ACC112 (cell line): ENCODE measurements at regions not wholly inside any gene's neighbourhood (a gene's known extent, or its start where the extent isn't known, plus 50 kb on each side); places are given as distances from the start of the nearest gene placed in this dataset.

ENCODE experiments used
- H2AFZ ChIP-seq: fragments of 200-600 bp; sonication (generic); one replicate; pipeline ENCODE4 v1.6.0; 2017; ENCODE audit warnings: antibody characterized with exemption, low read length; ENCODE audit not compliant: unreplicated experiment
- H3K27ac ChIP-seq: fragments of 200-600 bp; sonication (generic); 2 replicates; pipeline ENCODE4 v1.5.1; 2014; ENCODE audit warnings: low read depth, mild to moderate bottlenecking, antibody characterized with exemption, low read length, moderate library complexity
- H3K27me3 ChIP-seq: fragments of 200-600 bp; sonication (generic); 2 replicates; pipeline ENCODE4 v1.6.1; 2014; ENCODE audit warnings: mild to moderate bottlenecking, antibody characterized with exemption, low read length, moderate library complexity, mixed read lengths; ENCODE audit not compliant: insufficient read depth
- H3K36me3 ChIP-seq: fragments of 200-600 bp; sonication (generic); 2 replicates; pipeline ENCODE4 v1.6.1; 2016; ENCODE audit warnings: mild to moderate bottlenecking, antibody characterized with exemption, low read length, moderate library complexity, mixed read lengths; ENCODE audit not compliant: insufficient read depth
- H3K4me1 ChIP-seq: fragments of 200-600 bp; sonication (generic); one replicate; pipeline ENCODE4 v1.6.1; 2016; ENCODE audit warnings: low read length, mixed read lengths; ENCODE audit not compliant: insufficient read depth, unreplicated experiment, control insufficient read depth
- H3K4me3 ChIP-seq: fragments of 200-600 bp; sonication (generic); 2 replicates; pipeline ENCODE4 v1.5.1; 2014; ENCODE audit warnings: mild to moderate bottlenecking, low read depth, low read length
- H3K79me2 ChIP-seq: fragments of 200-600 bp; sonication (generic); one replicate; pipeline ENCODE4 v1.6.0; 2016; ENCODE audit warnings: low read length; ENCODE audit not compliant: control insufficient read depth, unreplicated experiment, insufficient read depth

DNA sequence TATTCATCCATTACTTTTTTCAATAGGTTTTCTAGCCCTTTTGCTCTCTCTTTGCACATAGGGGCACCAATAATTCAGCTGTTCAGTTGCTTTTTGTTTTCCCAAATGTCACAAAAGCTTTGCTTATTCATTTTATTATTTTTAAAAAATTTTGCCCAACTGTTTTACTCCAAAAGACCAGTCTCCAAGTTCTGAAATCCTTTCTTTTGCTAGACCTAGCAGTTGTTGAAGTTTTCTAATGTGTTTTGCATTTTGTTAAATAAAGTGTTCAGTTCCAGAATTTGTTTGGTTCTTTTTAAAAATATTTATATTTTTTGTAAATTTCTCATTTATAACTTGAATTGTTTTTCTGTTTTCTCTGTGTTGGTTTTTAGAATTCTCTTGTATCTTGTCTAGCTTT is 1227.3 kb downstream of the ROBO2 start:
- no peak overlapping the region for H3K27ac ChIP-seq
- H3K4me1 ChIP-seq = no peaks in the 10 kb centered on the region
- H3K27me3 ChIP-seq = no peaks in the 10 kb centered on the region
- no peaks in the 10 kb centered on the region for H3K79me2 ChIP-seq
- no peaks in the 10 kb centered on the region for H3K36me3 ChIP-seq
- H2AFZ ChIP-seq = no peak overlapping the region
- no peak overlapping the region for H3K4me3 ChIP-seq

DNA sequence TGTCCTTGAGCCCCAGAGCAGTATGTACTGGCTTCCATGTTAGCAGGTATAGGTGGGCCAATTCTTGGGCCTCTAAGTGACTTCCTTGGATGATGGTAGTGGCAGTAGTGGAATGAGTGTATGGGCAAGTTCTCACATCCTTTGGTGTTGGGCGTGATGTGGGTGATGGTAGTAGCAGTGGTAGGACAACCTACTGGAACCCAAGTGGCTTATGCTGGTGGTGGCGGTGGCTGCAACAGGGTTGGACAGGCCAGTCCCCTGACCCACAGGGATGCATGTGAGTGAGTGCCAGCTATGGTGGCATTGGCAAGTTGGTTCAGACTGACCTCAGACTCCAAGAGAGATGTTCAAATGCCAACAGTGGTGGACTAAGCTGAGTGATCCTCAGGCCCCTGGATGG is 1228.2 kb downstream of the ROBO2 start:
- Histone ChIP-seq H3K4me1 (no peaks in the 10 kb centered on the region), H3K27ac (no peak overlapping the region), H3K79me2 (no peaks in the 10 kb centered on the region), H2AFZ (no peak overlapping the region), H3K36me3 (no peaks in the 10 kb centered on the region), H3K4me3 (no peak overlapping the region), H3K27me3 (no peaks in the 10 kb centered on the region)

DNA sequence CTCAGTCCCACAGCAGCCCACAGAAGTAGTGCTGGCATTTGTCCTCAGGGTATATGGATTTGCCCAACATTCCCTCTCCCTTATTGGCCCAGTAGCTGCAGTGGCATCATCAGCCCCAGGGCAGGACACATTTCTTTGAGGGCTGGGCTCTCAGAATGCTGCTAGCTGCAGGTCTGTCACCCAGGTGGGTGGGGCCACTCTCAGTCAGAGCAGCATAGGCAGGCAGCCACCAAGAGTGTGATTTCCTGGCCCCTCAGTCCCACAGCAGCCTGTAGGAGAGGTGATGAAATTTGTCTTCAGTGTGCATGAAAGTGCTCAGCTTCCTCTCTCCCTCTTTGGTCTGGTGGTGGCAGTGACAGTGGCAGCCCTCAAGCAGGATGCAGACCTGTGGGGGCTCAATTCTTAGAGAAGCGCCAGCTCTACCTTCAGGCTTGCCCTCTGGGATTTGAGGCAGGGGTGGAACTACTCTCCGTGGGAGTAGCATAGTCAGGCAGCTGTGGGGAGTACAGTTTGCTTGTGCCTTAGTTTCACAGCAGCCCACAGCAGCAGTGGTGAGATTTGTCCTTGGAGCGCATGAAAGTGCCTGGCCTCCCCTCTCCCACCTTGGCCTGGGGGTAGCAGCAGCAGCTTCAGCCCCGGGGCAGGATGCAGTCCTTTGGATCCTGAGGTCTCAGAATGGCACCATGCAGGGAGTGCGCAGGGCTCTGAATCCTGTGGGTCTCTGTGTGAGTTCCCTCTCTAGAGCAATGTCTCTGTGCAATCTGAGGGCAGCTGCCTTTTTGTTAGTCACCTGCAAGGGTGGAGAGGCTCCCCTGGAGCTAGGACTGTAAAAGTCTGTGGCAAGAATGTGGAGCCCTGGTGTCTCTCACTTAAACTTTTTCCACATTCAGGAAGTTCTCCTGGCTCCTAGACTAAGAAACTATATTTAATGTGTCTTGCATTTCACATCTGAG is 1229.1 kb downstream of the ROBO2 start:
- no peak overlapping the region for H3K27ac ChIP-seq
- H3K4me3 ChIP-seq = no peak overlapping the region
- no peaks in the 10 kb centered on the region for H3K27me3 ChIP-seq
- no peaks in the 10 kb centered on the region for H3K36me3 ChIP-seq
- H2AFZ ChIP-seq = no peak overlapping the region
- H3K79me2 ChIP-seq = no peaks in the 10 kb centered on the region
- H3K4me1 ChIP-seq = no peaks in the 10 kb centered on the region

DNA sequence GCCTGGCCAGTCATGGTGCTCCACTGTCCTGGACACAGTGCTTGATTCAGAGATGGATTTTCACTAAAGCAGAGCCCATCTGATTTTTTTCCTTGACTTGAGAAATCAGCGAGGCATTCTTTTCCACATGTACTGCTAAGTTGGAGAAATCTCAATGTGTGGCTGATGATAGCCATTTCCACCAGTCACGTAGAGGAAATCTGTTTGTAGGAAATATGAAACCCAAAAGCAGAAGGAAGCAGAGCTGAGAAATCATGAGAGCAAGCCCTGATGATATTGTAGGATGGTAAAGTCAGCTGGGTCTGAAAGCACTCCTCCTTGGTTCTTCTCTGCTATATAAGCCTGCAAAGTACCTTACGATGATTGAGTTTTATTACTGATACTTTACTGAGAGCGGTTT is 1233.4 kb downstream of the ROBO2 start:
- H3K4me3 ChIP-seq = no peak overlapping the region

DNA sequence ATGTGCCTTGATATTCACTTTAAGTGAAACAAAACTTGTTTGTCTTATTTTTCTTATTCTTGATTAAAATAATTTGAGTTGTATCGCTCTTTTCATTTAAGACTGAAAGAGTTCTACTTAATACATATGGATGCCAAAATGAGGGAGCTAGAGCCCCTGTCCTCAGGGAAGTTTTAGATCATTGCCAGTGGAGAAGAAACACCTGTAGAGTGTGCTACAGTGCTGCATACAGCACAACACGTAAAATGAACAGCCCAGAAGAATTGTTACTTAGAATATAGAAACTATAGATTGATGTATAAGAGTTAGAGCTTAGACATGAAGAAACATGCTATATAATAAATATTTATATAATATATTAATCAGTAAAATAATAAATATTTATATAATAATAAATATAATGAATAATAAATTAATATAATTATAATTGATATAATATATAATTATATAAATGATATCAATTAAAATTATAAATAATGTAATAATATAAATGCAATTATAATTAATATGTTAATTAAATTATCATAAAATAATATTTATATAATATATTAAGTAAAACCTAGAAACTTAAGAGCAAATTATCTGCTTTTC is 1234.7 kb downstream of the ROBO2 start:
- Histone ChIP-seq H3K36me3 (no peaks in the 10 kb centered on the region), H3K27ac (no peak overlapping the region), H3K27me3 (no peaks in the 10 kb centered on the region), H2AFZ (no peak overlapping the region), H3K4me3 (no peak overlapping the region), H3K4me1 (no peaks in the 10 kb centered on the region), H3K79me2 (no peaks in the 10 kb centered on the region)

More for the DNA sequence above, 1233.4 kb downstream of the ROBO2 start:
- H3K4me1 ChIP-seq = no peaks in the 10 kb centered on the region
- no peaks in the 10 kb centered on the region for H3K79me2 ChIP-seq
- H3K27ac ChIP-seq = no peak overlapping the region
- H2AFZ ChIP-seq = no peak overlapping the region
- H3K27me3 ChIP-seq = no peaks in the 10 kb centered on the region
- H3K36me3 ChIP-seq = no peaks in the 10 kb centered on the region

DNA sequence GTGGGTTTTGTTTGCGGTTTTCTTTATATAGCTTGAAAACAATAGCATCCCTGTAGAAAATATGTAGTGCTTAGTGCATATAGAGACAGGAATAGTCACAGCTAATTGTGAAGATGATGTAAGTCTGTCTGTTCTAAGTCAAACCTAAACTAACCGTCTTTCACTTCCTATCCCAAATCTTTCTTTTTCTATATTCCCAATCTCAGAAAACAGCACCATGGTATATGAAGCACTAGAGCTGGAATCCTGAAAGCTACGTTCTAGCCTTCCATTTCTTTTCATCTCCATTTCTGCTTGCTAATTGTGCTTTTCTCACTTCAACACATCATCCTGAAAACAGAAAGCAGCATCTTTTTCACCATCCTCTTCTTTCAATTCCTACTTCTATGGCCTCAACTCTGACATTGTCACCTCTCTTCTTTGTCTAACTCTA is 1235.5 kb downstream of the ROBO2 start:
- Histone ChIP-seq H3K27me3 (no peaks in the 10 kb centered on the region), H3K36me3 (no peaks in the 10 kb centered on the region), H3K4me3 (no peak overlapping the region), H3K4me1 (no peaks in the 10 kb centered on the region), H3K79me2 (no peaks in the 10 kb centered on the region), H2AFZ (no peak overlapping the region), H3K27ac (no peak overlapping the region)

DNA sequence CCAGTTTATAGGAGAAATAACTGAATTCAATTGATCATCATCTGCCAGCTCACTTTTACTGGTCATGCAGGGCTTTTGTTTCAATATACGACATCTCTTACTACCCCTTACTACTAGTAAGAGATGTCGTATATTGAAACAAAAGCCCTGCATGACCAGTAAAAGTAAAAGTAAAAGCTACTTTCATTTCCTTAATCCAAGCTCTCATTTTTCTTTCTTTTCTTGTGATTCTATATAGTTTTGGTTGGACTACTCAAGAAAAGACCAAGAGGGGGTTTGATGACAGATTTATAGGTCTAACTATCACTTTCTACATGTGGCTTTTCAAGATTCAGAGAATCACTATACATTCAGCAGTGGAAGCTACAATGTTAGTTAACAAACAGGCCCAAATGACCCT is 1237.3 kb downstream of the ROBO2 start:
- Histone ChIP-seq H3K36me3 (no peaks in the 10 kb centered on the region), H3K27ac (no peak overlapping the region), H3K4me3 (no peak overlapping the region), H3K4me1 (no peaks in the 10 kb centered on the region), H3K79me2 (no peaks in the 10 kb centered on the region), H2AFZ (no peak overlapping the region), H3K27me3 (no peaks in the 10 kb centered on the region)

DNA sequence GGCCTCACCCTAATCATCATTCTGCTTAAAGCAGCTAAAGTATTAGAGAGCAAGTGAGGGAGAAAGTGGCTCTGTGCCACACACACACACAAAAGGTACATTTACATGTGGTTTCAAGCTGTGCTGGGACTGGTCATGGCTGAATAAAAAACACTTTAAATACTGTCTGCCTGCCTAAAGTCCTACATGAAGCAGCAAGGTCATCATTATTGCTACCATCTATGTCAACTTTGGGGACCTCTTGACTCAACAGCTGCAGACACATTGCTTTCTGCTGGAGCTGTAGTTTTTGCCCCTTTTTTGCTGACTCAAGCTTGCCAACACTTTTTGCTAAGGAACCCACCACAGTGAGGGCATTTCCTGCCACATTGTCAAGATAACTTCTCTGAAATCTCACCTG is 1237.9 kb downstream of the ROBO2 start:
- no peaks in the 10 kb centered on the region for H3K4me1 ChIP-seq
- H2AFZ ChIP-seq = no peak overlapping the region
- no peak overlapping the region for H3K27ac ChIP-seq
- no peaks in the 10 kb centered on the region for H3K27me3 ChIP-seq
- H3K79me2 ChIP-seq = no peaks in the 10 kb centered on the region
- H3K36me3 ChIP-seq = no peaks in the 10 kb centered on the region
- H3K4me3 ChIP-seq = no peak overlapping the region

DNA sequence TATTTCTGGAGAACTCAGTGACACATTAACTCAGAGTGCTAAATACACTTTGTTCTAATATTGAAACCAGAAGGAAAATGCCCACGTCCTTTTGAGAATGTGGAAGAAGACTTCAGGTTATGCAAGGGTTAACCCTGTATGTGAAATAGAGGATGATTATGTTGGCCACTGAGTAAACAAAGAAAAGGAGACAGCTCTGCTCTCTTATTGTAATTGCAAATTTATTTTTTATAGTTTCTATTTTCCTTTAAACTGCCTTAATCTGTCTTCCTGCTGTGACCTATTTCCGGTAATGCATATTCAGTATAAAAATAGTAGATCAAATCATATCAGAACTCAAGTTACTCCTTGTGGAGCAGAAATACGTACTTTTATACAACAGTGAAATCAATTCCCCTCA is 1239.2 kb downstream of the ROBO2 start:
- no peak overlapping the region for H3K27ac ChIP-seq
- no peak overlapping the region for H3K4me3 ChIP-seq
- no peaks in the 10 kb centered on the region for H3K36me3 ChIP-seq
- no peaks in the 10 kb centered on the region for H3K27me3 ChIP-seq
- no peaks in the 10 kb centered on the region for H3K4me1 ChIP-seq
- H2AFZ ChIP-seq = no peak overlapping the region
- no peaks in the 10 kb centered on the region for H3K79me2 ChIP-seq

DNA sequence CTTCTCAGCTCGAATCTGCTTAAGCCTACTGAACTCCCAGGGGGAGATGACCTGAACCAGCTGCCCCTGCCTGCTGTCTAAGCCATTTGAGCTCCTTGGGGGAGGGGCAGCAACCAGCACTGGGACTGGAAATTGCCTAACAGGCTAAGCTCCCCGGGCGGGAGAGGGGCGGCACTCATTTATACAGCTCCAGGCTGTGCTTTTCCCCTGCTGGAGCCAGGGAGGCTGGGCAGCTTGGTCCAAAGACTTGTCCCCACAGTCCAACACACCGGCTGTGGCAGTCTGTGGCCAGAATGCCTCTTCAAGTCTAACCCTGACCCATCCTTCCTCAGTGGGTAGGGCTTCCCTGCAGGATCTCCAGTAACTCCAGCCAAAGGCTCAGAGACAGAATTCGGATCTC is 1241.5 kb downstream of the ROBO2 start:
- no peak overlapping the region for H3K4me3 ChIP-seq
- H3K79me2 ChIP-seq = no peaks in the 10 kb centered on the region
- H2AFZ ChIP-seq = no peak overlapping the region
- no peaks in the 10 kb centered on the region for H3K36me3 ChIP-seq
- no peak overlapping the region for H3K27ac ChIP-seq
- H3K4me1 ChIP-seq = no peaks in the 10 kb centered on the region
- H3K27me3 ChIP-seq = no peaks in the 10 kb centered on the region

DNA sequence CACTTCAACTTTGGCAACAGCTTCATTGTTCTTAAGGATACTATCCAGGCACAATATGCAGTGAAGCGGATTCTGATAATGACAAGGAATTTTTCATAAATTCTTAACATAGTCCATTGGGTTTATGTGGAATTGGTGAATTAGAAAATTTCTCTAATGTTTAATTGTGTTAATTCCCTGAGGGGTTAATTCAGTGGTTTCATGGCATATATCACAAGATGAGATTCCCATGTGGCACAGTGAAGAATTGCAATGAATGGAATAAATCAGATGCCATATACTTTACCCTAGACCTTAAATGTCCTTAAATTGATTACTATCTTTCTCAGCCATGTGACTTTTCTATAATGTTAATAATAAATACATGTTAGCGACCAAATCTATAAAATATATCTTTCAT is 1244.1 kb downstream of the ROBO2 start:
- no peaks in the 10 kb centered on the region for H3K27me3 ChIP-seq
- H3K79me2 ChIP-seq = no peaks in the 10 kb centered on the region
- no peak overlapping the region for H3K27ac ChIP-seq
- H2AFZ ChIP-seq = no peak overlapping the region
- H3K4me3 ChIP-seq = no peak overlapping the region
- no peaks in the 10 kb centered on the region for H3K36me3 ChIP-seq
- no peaks in the 10 kb centered on the region for H3K4me1 ChIP-seq
